ENCODE measurements at regions not wholly inside any gene's neighbourhood (a gene's known extent, or its start where the extent isn't known, plus 50 kb on each side); places are given as distances from the start of the nearest gene placed in this dataset.

DNA sequence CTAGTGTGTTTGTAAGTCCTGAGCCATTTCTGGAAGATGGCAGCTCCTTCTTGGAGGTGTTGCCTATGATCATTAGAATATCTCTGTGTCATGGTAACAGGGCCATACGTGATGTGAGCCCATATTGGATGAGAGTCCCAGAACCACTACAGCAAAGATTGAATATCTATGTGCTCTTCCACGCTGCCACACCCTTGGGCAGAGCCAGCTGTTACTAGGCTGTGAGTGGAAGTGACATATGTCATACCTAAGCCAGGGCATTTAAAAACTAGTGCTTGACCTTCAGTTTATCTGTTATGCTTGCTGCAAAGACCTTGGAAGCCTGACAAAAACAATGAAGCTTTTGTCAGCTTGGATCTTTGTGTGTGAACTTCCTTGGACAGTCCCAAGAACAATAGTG lies 495.1 kb upstream of the CCDC196 start:
- TF ChIP-seq, protein P1, sequence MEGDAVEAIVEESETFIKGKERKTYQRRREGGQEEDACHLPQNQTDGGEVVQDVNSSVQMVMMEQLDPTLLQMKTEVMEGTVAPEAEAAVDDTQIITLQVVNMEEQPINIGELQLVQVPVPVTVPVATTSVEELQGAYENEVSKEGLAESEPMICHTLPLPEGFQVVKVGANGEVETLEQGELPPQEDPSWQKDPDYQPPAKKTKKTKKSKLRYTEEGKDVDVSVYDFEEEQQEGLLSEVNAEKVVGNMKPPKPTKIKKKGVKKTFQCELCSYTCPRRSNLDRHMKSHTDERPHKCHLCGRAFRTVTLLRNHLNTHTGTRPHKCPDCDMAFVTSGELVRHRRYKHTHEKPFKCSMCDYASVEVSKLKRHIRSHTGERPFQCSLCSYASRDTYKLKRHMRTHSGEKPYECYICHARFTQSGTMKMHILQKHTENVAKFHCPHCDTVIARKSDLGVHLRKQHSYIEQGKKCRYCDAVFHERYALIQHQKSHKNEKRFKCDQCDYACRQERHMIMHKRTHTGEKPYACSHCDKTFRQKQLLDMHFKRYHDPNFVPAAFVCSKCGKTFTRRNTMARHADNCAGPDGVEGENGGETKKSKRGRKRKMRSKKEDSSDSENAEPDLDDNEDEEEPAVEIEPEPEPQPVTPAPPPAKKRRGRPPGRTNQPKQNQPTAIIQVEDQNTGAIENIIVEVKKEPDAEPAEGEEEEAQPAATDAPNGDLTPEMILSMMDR (IDR thresholded peaks at IDR 0.05 in 8 of 11, conservative IDR thresholded peaks at IDR 0.05 in 3 of 11), result no peak
- TF ChIP-seq POLR2AphosphoS5 (IDR thresholded peaks at IDR 0.05), result no peak
- no peak for TF ChIP-seq POLR2A (IDR thresholded peaks at IDR 0.05)
